ENCODE measurements at regions not wholly inside any gene's neighbourhood (a gene's known extent, or its start where the extent isn't known, plus 50 kb on each side); places are given as distances from the start of the nearest gene placed in this dataset.

DNA sequence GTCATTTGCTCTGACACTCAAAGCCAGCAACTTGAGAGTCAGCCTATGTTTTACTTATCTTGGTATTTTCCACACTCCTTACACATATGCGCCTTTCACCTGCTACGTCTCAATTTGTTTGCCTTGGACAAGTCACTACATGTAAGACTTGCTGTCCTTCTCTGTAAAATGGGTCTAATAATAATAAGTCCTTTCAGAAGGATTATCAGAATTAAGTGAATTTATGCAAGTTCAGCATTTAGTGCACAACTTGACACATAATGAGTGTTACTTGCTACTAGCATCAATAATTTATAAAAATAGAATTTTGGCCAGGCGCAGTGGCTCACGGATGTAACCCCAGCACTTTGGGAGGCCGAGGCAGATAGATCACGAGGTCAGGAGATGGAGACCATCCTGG, 71.1 kb upstream of the UBL3 start:
- no peak for DNase-seq

DNA sequence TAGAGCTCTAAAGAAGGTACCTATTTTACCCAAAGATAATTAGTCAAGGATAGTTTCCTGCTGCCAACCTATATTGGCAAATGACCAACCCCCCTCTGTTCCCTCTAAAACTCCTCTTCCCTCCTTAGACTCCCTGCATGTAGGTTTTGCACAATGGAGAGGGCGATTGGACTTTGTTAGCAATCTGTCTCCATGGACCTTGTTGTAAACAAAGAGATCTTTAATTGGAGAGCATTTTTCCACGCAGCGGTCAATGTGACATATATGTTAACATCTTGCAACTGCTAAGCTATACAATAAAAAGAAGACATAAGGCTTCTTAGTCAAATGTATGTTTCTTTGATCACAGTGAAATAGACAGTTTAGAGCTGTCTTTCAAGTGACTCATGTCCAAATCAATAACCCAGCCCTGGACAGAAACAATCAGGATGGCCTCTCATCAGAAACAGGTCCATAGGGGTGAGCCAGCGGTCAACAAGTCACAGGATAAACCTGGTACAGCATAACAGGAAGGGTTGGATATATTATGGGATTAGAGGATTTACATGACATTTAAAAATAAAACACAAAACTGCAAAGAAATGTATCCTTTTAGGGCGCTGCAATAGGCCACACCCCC, 69.7 kb upstream of the UBL3 start:
- DNase-seq, result no peak

DNA sequence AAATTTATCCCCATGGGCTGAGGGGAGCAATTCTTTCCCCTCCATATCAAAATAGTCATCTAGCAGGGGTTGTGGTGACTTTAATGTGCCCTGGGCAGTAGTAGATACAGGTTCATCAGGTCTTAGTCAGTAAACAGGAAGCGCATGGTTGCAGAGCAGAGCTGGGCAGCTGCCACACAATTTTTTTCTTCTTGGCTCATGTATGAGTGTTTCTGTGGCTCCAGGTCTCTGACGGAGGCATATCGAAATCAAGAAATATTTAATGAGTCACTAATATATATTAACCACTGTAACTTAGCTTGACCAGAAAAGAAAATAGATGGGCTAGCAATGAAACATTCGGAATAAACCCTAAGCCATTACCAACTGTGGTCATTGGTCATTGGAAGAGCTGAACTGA, 68.4 kb upstream of the UBL3 start:
- no peak for DNase-seq

DNA sequence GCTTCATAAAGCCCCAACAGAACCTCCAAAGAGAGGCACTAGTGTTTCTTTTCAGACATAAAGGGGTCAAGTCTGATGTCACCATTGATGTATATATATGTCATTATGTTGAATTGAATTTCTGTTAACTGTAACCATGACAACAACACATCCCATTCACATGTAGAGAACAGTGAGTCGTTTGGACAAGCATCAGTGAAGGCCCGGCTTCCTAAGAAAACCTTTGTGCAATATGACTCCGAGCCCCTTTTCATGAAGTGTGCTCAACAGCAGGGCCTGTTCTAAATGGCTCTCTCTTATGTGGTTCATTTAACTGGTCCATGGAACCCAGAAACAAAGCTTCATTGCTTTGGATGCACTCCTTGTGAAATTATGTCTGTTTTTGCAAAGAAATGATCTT, 67.2 kb upstream of the UBL3 start:
- DNase-seq, result no peak

DNA sequence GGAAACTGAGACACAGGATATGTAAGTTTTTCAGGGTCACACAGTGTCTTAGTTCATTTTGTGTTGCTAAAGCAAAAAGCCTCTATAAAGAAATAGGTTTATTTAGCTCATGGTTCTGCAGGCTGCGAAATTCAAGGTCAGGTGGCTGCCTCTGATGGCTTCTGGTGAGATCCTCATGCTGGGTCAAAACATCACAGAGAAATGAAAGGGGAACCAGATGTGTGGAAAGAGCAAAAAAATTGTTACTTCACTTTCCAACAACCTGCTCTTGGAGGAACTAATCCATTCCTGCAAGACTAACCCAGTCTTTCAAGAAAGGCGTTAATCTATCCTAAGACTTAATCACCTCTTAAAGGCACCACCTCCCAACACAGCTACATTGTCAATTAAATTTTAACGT, 64.2 kb upstream of the UBL3 start:
- DNase-seq, result no peak

DNA sequence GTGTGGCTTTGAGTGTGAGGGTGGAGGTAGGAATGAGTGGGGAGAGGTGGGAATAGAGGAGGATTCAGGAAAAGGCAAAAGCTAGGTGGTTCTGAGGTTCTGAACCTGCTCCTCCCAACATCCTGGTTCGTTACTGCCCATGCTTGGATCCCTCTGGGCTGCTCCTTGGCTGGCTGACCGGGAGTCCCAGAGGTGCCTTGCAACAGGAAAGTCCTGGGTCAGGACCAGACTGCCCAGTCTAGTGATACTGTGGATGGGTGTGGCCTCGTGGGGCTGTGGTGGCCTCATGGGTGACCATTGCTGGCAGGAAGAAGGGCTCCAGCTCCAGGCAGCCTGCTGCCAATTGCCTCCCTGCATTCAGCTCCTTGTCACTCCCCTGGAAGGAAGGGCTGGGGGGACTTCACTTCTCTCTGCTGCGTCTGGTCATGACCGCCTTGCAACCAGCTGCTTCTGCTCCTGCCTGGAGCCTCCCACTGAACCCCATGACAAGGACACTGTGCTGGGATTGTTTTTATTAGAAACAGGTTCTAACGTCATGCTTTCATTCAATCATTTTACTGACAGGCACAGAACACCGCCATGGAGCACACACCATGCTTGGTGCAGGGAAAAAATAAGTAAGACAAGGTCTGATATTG, 61.5 kb upstream of the UBL3 start:
- no peak for DNase-seq

DNA sequence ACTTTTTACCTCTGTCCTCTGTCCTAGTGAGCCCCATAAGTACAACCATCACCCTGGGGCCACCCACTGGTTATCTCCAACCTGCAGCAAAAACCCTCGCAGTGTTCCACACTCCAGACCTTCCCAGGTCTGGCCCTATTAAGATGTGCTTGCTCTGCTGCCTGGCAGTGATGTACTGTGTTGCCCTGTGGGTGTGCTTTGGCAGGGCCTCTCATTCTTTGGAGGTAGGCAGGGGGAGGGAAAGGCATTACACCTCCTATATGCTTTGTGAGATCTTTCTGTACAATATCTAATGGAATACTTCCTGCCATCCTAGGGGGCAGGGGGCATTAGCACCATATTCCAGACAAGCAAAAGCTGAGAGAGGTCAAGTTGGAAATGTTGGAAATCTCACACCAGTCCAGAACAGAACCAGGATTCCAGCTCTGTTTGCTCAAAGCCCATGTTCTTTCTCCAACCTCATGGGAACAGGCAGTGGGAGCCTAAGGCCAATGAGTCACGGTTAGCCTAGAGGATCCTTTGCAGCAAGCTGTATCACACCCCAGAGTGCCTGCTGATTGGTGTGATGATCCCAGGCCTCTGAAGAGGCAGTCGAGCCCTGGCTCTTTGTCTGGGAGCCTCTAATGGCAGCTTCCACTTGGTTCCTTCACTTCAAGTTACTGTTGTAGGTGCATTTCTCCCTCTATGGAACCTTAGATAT, 59.7 kb upstream of the UBL3 start:
- DNase-seq, result no peak

DNA sequence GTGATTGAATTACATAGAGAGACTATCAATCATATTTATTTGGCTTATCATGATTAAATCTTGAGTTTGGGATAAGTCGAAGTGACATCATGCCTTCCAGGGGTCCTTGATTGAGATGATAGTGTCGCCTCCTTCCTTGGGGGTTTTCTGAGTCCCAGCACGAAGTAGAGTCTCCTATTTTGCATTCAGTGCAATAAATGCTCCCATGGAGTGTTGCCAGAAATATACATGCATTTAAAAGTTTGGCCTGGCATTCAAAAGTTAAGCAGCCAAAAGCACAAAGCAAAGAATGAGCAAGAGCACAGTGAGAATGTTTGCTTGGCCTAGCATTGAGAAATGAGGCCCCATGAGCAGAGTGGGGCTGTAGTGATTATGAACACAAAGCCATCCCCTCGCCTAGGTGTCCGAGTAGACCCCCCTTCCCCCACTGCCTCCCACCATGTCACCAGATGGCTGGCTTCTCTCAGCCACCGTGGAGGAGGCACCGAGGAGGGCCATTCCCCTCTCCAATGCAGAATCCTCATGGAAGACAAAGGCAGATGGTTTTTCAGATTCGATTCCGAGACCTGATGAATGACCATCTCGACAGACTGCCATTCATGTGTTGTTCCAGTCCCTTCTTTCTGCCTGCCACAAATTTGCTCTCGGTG, 58.8 kb upstream of the UBL3 start:
- DNase-seq, result no peak

DNA sequence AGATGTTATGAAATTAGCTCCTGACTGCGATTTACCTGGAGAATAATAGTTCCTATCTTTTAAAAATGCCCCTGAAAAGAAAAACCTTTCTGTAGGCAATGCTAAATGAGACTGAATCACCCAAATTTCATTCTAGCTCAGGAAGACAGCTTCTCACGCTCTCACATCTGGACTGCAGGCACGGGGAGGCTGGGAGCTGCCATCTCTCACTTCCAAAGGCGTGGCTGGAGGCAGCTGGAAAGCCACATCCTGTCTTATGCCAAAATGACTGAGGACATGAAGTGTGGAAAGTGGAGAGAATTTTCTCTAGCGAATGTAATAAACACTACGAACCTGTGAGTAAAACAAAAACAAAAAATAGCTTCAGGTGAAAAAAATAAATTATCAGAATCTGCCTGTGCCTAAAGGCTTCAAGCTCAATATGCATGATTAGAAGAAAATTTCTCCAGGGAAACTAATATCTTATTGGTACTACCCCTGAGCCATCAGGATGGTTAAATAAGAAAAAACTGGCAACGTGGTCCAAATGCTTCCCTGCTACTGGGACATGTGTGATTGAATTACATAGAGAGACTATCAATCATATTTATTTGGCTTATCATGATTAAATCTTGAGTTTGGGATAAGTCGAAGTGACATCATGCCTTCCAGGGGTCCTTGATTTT, 58.1 kb upstream of the UBL3 start:
- DNase-seq, result no peak

DNA sequence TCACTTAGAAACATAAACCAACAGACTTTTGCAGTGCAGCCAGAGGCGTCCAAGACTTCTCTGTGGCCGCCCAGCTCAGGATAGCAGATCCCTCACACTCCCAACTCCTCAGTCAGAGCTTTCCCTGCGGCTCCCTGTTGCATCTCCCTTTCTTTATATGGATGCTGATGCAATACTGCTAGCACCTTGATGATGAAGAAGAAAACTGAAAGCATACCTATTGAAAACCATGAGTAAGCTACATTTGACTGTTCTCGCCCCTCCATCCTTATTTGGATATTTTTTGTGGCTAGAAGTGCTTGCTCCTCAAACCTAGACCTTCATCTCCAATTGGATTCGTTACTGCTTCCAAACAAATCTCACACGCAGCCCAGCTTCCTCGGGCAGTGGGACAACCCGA, 57.3 kb upstream of the UBL3 start:
- DNase-seq, result no peak

DNA sequence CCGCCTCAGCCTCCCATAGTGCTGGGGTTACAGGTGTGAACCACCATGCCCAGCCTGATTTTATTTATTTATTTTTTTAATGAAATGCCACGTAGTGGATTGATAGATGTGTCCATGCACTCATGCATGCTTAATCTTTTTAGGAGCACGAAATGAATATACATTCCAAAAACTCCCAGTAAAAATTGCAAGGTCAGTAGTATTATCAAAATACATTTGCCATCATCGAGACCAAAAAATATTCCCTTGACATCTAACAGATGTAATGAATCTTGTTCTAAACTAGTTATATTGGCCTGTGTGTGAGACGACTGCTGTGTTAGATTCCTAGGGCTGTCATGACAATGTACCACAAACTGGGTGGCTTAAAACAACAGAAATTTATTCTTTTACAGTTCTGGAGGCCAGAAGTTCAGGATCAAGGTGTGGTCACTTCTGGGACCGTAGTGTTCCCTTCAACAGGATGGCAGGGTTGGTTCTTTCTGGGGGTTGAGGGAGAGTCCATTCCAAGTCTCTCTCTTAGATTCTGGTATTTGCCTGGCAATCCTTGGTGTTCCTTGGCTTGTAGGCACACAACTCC, 56.1 kb upstream of the UBL3 start:
- no peak for DNase-seq

DNA sequence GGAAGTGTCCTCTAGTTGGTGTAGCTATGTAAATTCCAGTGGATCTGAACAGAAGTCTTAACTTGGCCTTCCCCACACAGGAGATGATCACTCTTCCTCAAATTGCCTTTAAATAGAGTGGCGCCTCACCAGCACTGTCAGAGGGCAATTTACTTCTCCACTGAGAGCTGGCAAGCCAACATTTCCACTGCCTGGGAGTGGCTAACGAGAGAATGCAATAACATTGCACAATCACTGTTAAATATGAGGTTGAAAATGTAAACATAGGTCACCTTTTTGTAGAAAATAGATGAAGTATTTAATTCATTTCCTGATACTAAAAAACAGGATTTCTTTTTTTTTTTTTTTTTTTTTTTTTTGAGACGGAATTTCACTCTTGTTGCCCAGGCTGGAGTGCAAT, 55.4 kb upstream of the UBL3 start:
- no peak for DNase-seq

DNA sequence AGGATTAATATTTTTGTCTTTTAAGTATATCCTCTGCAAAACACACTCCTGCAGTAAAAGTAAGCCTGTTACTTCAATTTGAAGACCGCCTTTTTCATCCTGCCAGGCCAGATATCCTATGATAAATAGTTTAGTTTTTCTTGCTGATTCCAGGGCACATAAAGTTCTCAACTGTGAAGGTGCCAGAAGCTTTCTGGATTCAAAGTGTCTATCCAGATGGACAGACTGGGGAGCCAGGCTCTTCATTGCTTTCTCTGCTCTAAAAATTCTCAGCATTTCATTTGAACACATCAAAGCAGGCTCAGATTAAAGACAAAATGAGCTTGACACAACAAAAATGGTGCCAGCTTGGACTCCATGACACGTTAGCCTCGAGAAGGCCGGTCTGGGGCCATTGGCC, 53.6 kb upstream of the UBL3 start:
- DNase-seq, result no peak

DNA sequence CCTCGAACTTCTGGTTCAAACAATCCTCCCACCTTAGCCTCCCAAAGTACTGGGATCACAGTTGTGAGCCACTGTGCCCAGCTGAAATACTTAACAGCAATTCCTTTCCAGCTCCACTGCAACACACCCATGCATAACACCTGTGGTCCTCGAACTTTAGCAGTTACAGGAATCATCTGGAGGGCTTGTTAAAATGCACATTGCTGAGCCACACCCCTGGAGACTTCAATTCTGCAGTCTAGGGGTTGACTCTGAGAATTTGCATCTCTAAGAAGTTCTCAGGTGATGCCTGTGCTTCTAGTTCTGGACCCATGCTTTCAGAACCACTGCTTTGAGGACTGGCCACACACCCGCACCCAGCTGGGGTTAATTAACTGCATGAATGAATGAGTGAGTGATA, 53.1 kb upstream of the UBL3 start:
- no peak for DNase-seq

DNA sequence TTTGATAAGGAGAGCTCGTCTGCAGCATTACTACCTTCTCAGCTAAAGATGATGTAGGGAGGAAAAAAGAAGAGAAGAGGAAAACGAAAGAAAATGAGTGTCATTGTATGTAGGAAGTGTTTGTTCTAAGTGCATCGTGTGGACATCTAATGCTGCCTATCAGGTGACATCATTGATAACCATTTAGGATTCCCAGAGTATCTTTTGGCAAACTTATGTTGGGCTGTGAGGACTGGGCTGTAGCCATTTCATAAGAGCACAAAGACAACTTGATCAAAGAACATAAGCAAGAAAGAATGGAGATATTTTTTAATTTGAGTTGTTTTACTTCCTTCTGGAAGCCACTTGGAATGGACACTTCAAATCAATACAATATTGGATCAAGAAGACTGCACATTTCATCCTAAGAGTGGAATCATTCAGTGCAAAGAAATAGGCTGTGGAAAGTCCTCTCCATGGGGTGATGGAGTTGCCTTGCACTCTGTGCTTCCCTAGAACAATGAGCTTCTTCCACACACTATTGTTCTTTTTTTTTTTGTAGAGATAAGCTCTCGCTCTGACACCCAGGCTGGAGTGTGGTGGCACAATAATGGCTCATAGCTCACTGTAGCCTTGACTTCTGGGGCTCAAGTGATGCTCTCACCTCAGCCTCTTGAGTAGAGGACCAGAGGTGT, 52.4 kb upstream of the UBL3 start:
- no peak for DNase-seq

DNA sequence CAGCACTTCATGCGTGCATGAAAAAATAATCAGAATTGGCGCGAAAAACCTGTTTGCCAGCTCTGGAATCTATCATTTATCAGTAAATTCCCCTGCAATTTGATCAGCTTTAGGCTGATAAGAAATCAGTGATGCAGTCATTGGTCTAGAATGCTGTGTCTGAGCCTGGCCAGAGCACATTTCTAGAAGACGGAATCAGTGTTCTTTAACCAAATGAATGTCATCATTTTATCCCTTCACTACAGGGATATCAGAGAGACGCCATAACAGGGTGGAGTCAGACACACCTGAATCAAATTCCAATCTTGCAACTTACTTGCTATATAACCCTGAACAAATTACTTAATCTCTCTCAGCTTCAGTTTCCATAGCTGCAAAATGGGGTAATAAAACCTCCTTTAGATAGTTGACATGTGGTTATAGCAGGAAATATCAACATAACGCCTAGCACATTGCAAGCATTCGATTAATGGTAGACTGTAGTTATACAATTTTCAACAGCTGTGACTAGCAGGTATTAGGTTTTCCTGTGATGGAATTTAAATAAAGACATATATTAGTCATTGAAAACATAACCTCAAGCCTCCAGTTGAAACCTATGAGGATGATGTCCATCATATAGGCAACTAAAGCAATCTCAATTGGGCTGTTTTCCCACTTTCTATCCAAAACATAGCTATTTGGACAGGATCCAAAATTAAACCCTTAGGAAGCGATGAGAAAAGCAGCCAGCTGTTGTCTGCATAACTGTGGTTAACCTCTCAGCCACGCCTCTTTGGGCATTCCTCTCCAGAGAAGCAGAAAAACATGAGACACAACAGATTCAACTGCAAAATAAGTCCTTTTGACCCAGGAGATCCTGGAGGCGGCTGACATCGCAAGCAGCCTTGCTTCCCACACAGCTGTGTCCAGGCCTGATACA, 51.6 kb upstream of the UBL3 start:
- DNase-seq, result no peak
